Upper lobe of left lung (tissue), 6 donors: ENCODE measurements at regions not wholly inside any gene's neighbourhood (a gene's known extent, or its start where the extent isn't known, plus 50 kb on each side); places are given as distances from the start of the nearest gene placed in this dataset.

Source experiments
- ATAC-seq, 2 donors: fragments of 200-7000 bp; cut with Tn5 transposase; one replicate each; pipeline ENCODE4 v1.9.1; 2022; ENCODE audit warnings: mild to moderate bottlenecking in 2 of 2, moderate library complexity in 2 of 2; ENCODE audit not compliant: low FRiP score in 2 of 2
- DNase-seq, 2 donors: peaks; one replicate each; pipeline ENCODE4 v3.0.0-alpha.2; 2019 to 2020
- H3K27ac ChIP-seq, 4 donors: fragments of 200-600 bp; sonication (generic); one replicate each; pipeline ENCODE4 v1.5.1; 2016 to 2019
- H3K27me3 ChIP-seq, 4 donors: fragments of 200-600 bp; sonication (generic); one replicate each; pipeline ENCODE4 v1.5.1; 2017 to 2019
- H3K36me3 ChIP-seq, 4 donors: fragments of 200-600 bp; sonication (generic); one replicate each; pipeline ENCODE4 v1.5.1; 2016 to 2019
- H3K4me1 ChIP-seq, 4 donors: fragments of 200-600 bp; sonication (generic); one replicate each; pipeline ENCODE4 v1.5.1; 2018 to 2019
- H3K4me3 ChIP-seq, 4 donors: fragments of 200-600 bp; sonication (generic); one replicate each; pipeline ENCODE4 v1.5.1; 2017 to 2019; ENCODE audit warnings: mild to moderate bottlenecking in 2 of 4, moderate library complexity in 1 of 4
- H3K9me3 ChIP-seq, 4 donors: fragments of 200-600 bp; sonication (generic); one replicate each; pipeline ENCODE4 v1.5.1; 2018 to 2019
- CTCF ChIP-seq, 6 experiments: fragments of 450-650 bp in 4 of 6; fragments of 200-600 bp in 2 of 6; sonication (generic) in 2 of 6; IDR thresholded peaks; one replicate each; pipeline ENCODE4 v1.5.1; 2016 to 2019; ENCODE audit warnings: antibody characterized with exemption in 6 of 6
- EP300 ChIP-seq, 4 donors: sonication (generic); formaldehyde crosslinking; IDR thresholded peaks; one replicate each; pipeline ENCODE4 v1.5.1; 2017; ENCODE audit warnings: antibody characterized with exemption in 4 of 4, control low read depth in 2 of 4
- POLR2A ChIP-seq, 4 donors: fragments of 450-650 bp; IDR thresholded peaks; one replicate each; pipeline ENCODE4 v1.5.1; 2016 to 2017; ENCODE audit warnings: antibody characterized with exemption in 4 of 4, mild to moderate bottlenecking in 2 of 4
- POLR2AphosphoS5 ChIP-seq, 2 donors: sonication (generic); formaldehyde crosslinking; IDR thresholded peaks; one replicate each; pipeline ENCODE4 v1.5.1; 2017; ENCODE audit warnings: antibody characterized with exemption in 2 of 2
- WGBS, 2 donors: methylation state at CpG; one replicate each; pipeline ENCODE4 v1.1.5; 2017 to 2018; 5-methylcytosine and 5-hydroxymethylcytosine counted together
- donor health status: DM: no; HTN: no; CAD: no; lungs with moderate emphysema.
- donor health status: DM: no; HTN: yes; CAD: no; lungs with severe emphysema.

GRCh38 chr1:59162665-59163064 lies 134.2 kb upstream of the FGGY start:
- TF ChIP-seq POLR2A (IDR thresholded peaks at IDR 0.05) (no peak), CTCF (IDR thresholded peaks at IDR 0.05) (no peak), EP300 (IDR thresholded peaks at IDR 0.05) (no peak), POLR2AphosphoS5 (IDR thresholded peaks at IDR 0.05) (no peak)
- ATAC-seq: no peak
- Histone ChIP-seq H3K9me3 (peaks cover 0 to 9% (median 7%) of the 10 kb centered on the region in 4 donors), H3K4me1 (no peaks in the 10 kb centered on the region), H3K36me3 (no peaks in the 10 kb centered on the region), H3K27me3 (no peaks in the 10 kb centered on the region), H3K4me3 (no peak overlapping the region), H3K27ac (no peak overlapping the region)
- 40 to 68% methylated on average over 1 of the region's 1 CpG for WGBS, 2 donors
- no peak for DNase-seq

DNA sequence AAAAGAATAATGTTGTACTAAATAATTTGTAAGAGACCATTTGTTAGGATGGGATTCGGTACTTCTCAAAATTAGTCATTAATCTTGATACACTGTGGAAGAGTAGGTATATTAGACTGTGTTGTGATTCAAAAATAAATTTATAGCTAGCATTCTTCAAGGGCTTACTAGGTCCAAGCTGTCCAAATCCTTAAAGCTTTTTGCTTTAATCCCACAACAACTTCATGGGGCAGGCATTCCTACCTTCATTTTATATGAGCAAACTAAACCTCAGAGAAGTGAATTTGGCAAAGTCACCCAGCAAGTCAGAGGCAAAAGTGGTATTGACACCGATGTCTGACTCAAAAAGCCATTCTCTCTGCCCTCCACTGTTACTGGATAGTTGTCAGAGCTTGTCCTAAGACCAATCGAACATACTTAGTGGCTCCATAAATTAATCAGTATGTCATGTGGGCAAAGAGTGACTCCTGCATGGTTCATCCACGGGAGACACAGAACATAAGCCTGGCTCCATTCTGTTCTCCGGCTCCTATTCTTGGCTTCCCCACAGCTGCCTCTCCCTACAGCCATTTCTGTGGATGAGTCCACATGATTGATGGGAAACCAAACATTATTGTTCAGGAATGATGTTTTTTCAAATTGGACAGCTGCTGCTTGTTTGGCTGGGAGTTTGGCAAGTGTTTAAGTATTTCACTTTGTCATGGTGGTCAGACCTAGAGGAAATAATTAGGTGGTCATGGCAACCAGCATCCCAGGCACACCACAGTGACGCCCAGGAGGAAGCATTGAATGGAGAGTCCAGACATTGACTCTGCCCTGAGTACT lies 133.4 kb upstream of the FGGY start:
- DNase-seq (no peak), ATAC-seq (peak in 1 of 2 donors; percentile 50)
- Histone ChIP-seq H3K27me3 (no peaks in the 10 kb centered on the region), H3K36me3 (no peaks in the 10 kb centered on the region), H3K27ac (no peak overlapping the region), H3K9me3 (peaks cover 0 to 4% (median 2%) of the 10 kb centered on the region in 4 donors), H3K4me3 (no peak overlapping the region), H3K4me1 (no peaks in the 10 kb centered on the region)
- TF ChIP-seq EP300 (IDR thresholded peaks at IDR 0.05): no peak
- no peak for TF ChIP-seq CTCF (IDR thresholded peaks at IDR 0.05)
- no peak for TF ChIP-seq POLR2AphosphoS5 (IDR thresholded peaks at IDR 0.05)
- TF ChIP-seq POLR2A (IDR thresholded peaks at IDR 0.05): no peak
- 52 to 60% methylated on average over 5 to 6 of the region's 6 CpGs for WGBS, 2 donors

DNA sequence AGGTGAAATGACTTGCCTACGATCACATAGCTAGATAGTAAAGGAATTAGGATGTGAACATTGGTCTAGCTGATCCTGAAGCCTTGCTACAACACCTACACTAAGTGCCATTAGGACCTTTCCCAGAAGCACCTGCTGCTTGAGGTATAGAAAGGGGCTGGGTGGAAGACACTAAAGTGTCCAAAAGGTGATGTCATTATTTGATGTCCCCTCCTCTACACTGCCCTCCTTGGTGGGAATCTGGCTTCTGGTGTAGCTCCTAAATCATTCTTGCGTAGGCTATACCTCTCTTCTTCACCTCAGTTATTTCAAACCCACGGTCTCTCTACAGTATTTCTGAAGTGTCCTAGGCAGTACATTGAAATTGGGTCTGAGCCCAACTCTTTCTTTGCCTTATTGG lies 132.5 kb upstream of the FGGY start:
- no peak for DNase-seq
- WGBS, 2 donors: 59 to 91% methylated on average over 2 to 3 of the region's 3 CpGs
- Histone ChIP-seq H3K27ac (no peak overlapping the region), H3K27me3 (no peaks in the 10 kb centered on the region), H3K4me1 (no peaks in the 10 kb centered on the region), H3K36me3 (no peaks in the 10 kb centered on the region), H3K9me3 (no peaks in the 10 kb centered on the region), H3K4me3 (no peak overlapping the region)
- TF ChIP-seq EP300 (IDR thresholded peaks at IDR 0.05) (no peak), POLR2AphosphoS5 (IDR thresholded peaks at IDR 0.05) (no peak), CTCF (IDR thresholded peaks at IDR 0.05) (no peak), POLR2A (IDR thresholded peaks at IDR 0.05) (no peak)
- ATAC-seq: no peak

- Histone ChIP-seq H3K27me3 (no peaks in the 10 kb centered on the region), H3K4me3 (no peak overlapping the region), H3K27ac (no peak overlapping the region), H3K36me3 (no peaks in the 10 kb centered on the region), H3K4me1 (no peaks in the 10 kb centered on the region), H3K9me3 (no peaks in the 10 kb centered on the region)
- ATAC-seq: no peak
- no peak for TF ChIP-seq POLR2A (IDR thresholded peaks at IDR 0.05)
- TF ChIP-seq POLR2AphosphoS5 (IDR thresholded peaks at IDR 0.05): no peak
- no peak for TF ChIP-seq CTCF (IDR thresholded peaks at IDR 0.05)
- no peak for TF ChIP-seq EP300 (IDR thresholded peaks at IDR 0.05)
- DNase-seq: no peak
- 31 to 35% methylated on average over 2 of the region's 2 CpGs for WGBS, 2 donors
These were observed 131.5 kb upstream of the FGGY start for GRCh38 chr1:59165353-59165752.

- H3K27me3 ChIP-seq: no peaks in the 10 kb centered on the region
- H3K4me1 ChIP-seq: no peaks in the 10 kb centered on the region
- peak in 1 of 2 donors; percentile 73 for ATAC-seq
- TF ChIP-seq POLR2AphosphoS5 (IDR thresholded peaks at IDR 0.05) (no peak), POLR2A (IDR thresholded peaks at IDR 0.05) (no peak)
- no peak overlapping the region for H3K4me3 ChIP-seq
- 47 to 55% methylated on average over 1 of the region's 1 CpG for WGBS, 2 donors
- no peak for DNase-seq
- H3K36me3 ChIP-seq: no peaks in the 10 kb centered on the region
- H3K27ac ChIP-seq: no peak overlapping the region
- no peaks in the 10 kb centered on the region for H3K9me3 ChIP-seq
These were observed 127.2 kb upstream of the FGGY start for GRCh38 chr1:59169703-59170102.
